HG03175 (cell line): ENCODE measurements at regions not wholly inside any gene's neighbourhood (a gene's known extent, or its start where the extent isn't known, plus 50 kb on each side); places are given as distances from the start of the nearest gene placed in this dataset.

Experiments used
- ATAC-seq: cut with Tn5 transposase; IDR thresholded peaks from one replicate; pipeline ENCODE4 v1.9.1; 2021; ENCODE audit warnings: mild to moderate bottlenecking, moderate library complexity; ENCODE audit not compliant: unreplicated experiment

- ATAC-seq: no peak
These were observed 55.5 kb upstream of the ESRRG start for GRCh38 chr1:216778737-216779136.

GRCh38 chr1:216777148-216777547, 53.9 kb upstream of the ESRRG start:
- no peak for ATAC-seq
